GM23248 (cell line): ENCODE measurements at regions not wholly inside any gene's neighbourhood (a gene's known extent, or its start where the extent isn't known, plus 50 kb on each side); places are given as distances from the start of the nearest gene placed in this dataset.

Experiments used
- DNase-seq: peaks from one replicate; pipeline ENCODE4 v3.0.0-alpha.2; 2015
- H2AFZ ChIP-seq: fragments of 200-600 bp; sonication (generic); 2 replicates; pipeline ENCODE4 v1.6.1; 2016; ENCODE audit warnings: antibody characterized with exemption
- H3F3A ChIP-seq: fragments of 200-600 bp; sonication (generic); 2 replicates; pipeline ENCODE4 v1.6.1; 2016; ENCODE audit warnings: mild to moderate bottlenecking, antibody characterized with exemption, mixed run types; ENCODE audit not compliant: insufficient read depth
- H3K27ac ChIP-seq: fragments of 200-600 bp; sonication (generic); 2 replicates; pipeline ENCODE4 v1.5.1; 2016; ENCODE audit warnings: mild to moderate bottlenecking
- H3K27me3 ChIP-seq: fragments of 200-600 bp; sonication (generic); replicated peaks from 2 replicates; pipeline ENCODE4 v1.6.1; 2016; ENCODE audit warnings: mild to moderate bottlenecking; ENCODE audit not compliant: insufficient read depth
- H3K36me3 ChIP-seq: fragments of 200-600 bp; sonication (generic); 2 replicates; pipeline ENCODE4 v1.6.1; 2016; ENCODE audit warnings: low read depth, mild to moderate bottlenecking
- H3K4me1 ChIP-seq: fragments of 200-600 bp; sonication (generic); 2 replicates; pipeline ENCODE4 v1.6.1; 2016; ENCODE audit warnings: mild to moderate bottlenecking; ENCODE audit not compliant: insufficient read depth
- H3K4me2 ChIP-seq: fragments of 200-600 bp; sonication (generic); one replicate; pipeline ENCODE4 v1.6.1; 2016; ENCODE audit warnings: mild to moderate bottlenecking; ENCODE audit not compliant: unreplicated experiment
- H3K4me3 ChIP-seq: fragments of 200-600 bp; sonication (generic); 2 replicates; pipeline ENCODE4 v1.5.1; 2016; ENCODE audit warnings: mild to moderate bottlenecking
- H3K79me2 ChIP-seq: fragments of 200-600 bp; sonication (generic); 2 replicates; pipeline ENCODE4 v1.6.1; 2016; ENCODE audit warnings: mild to moderate bottlenecking; ENCODE audit not compliant: insufficient read depth
- H3K9ac ChIP-seq: fragments of 200-600 bp; sonication (generic); 2 replicates; pipeline ENCODE4 v1.6.1; 2016; ENCODE audit warnings: mild to moderate bottlenecking
- H3K9me2 ChIP-seq: fragments of 200-600 bp; sonication (generic); 2 replicates; pipeline ENCODE4 v1.6.1; 2016; ENCODE audit warnings: mixed run types, mild to moderate bottlenecking, moderate library complexity; ENCODE audit not compliant: insufficient read depth
- H3K9me3 ChIP-seq: fragments of 200-600 bp; sonication (generic); one replicate; pipeline ENCODE4 v1.6.1; 2017; ENCODE audit warnings: low read depth
- H4K20me1 ChIP-seq: fragments of 200-600 bp; sonication (generic); 2 replicates; pipeline ENCODE4 v1.6.0; 2016; ENCODE audit not compliant: insufficient read depth
- EZH2 ChIP-seq: fragments of 200-600 bp; sonication (generic); IDR thresholded peaks from 2 replicates; pipeline ENCODE4 v1.6.1; 2018; ENCODE audit warnings: antibody characterized with exemption, mild to moderate bottlenecking; ENCODE audit not compliant: insufficient read depth, poor library complexity, severe bottlenecking
- EZH2phosphoT487 ChIP-seq: fragments of 200-600 bp; sonication (generic); IDR thresholded peaks from 2 replicates; pipeline ENCODE4 v1.6.1; 2018; ENCODE audit warnings: antibody characterized with exemption, moderate library complexity, mild to moderate bottlenecking, low read depth; ENCODE audit not compliant: insufficient read depth
- WGBS, 2 experiments: methylation state at CpG; one replicate each; pipeline ENCODE4 v1.1.6; 2015 to 2017; ENCODE audit warnings: low lambda C conversion rate in 2 of 2, low coverage in 1 of 2; ENCODE audit errors: missing lambda C conversion rate in 2 of 2; 5-methylcytosine and 5-hydroxymethylcytosine counted together
- in situ Hi-C: fragments of 300-500 bp; cut with MboI; formaldehyde crosslinking; loops from 2 replicates; pipeline ENCODE4 v1.15.0; 2020

DNA sequence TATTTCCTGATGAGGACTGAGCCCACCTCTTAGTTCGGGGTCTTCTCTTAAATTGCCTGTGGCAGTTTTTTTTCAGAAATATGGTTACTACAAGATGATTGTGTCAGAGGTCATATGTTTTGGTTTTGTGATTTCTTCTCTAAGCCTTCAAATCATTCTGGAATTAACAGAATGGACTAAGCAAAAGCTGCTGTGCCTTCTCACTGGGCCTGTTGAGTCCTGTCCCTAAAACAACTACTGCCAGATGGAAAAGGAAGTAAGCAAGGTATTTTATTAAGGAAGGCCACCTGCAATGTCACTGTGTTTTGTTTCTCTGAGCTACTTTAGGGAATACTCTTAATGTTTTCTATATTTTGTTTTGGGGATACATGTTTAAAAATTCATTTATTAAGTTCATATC lies 470.8 kb downstream of the PCDH20 start:
- H3K27ac ChIP-seq = no peak overlapping the region
- H3K9ac ChIP-seq = no peak overlapping the region
- no peaks in the 10 kb centered on the region for H3K9me2 ChIP-seq
- H3K4me3 ChIP-seq = no peak overlapping the region
- H3K9me3 ChIP-seq = no peaks in the 10 kb centered on the region
- no peak for DNase-seq
- H3F3A ChIP-seq = no peaks in the 10 kb centered on the region
- H3K4me2 ChIP-seq = no peak overlapping the region
- 0 to 8% methylated on average over 1 of the region's 1 CpG for WGBS, 2 experiments
- in situ Hi-C loops = no loop called here
- no peak overlapping the region for H2AFZ ChIP-seq
- no peaks in the 10 kb centered on the region for H3K79me2 ChIP-seq
- no peaks in the 10 kb centered on the region for H3K27me3 ChIP-seq
- no peaks in the 10 kb centered on the region for H3K36me3 ChIP-seq
- TF ChIP-seq EZH2 = no peak
- TF ChIP-seq EZH2phosphoT487 = no peak
- H3K4me1 ChIP-seq = no peaks in the 10 kb centered on the region
- H4K20me1 ChIP-seq = no peaks in the 10 kb centered on the region

DNA sequence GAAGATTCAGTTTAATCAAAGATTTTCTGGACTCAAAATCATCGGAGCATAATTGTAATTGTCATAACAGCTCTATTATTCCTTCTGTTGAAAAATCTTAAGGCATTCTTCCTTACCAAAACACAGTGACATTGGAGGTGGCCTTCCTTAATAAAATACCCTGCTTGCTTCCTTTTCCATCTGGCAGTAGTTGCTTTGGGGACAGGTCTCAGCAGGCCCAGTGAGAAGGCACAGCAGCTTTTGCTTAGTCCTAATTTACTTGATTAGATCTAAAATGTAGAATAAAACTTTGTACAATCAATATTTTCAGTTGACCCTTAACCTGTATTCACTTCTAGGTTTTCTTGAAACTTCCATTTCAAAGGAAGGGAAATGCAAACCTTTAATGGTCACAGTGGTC lies 471.6 kb downstream of the PCDH20 start:
- 17 to 27% methylated on average over 1 of the region's 1 CpG for WGBS, 2 experiments
- no peak for TF ChIP-seq EZH2
- no peak for TF ChIP-seq EZH2phosphoT487
- Histone ChIP-seq H3K4me2 (no peak overlapping the region), H3K36me3 (no peaks in the 10 kb centered on the region), H3K4me1 (no peaks in the 10 kb centered on the region), H3K9me3 (no peaks in the 10 kb centered on the region), H3K9ac (no peak overlapping the region), H4K20me1 (no peaks in the 10 kb centered on the region), H3K9me2 (no peaks in the 10 kb centered on the region), H2AFZ (no peak overlapping the region), H3K27ac (no peak overlapping the region), H3K4me3 (no peak overlapping the region), H3F3A (no peaks in the 10 kb centered on the region), H3K79me2 (no peaks in the 10 kb centered on the region), H3K27me3 (no peaks in the 10 kb centered on the region)
- in situ Hi-C loops = no loop called here
- DNase-seq = no peak

DNA sequence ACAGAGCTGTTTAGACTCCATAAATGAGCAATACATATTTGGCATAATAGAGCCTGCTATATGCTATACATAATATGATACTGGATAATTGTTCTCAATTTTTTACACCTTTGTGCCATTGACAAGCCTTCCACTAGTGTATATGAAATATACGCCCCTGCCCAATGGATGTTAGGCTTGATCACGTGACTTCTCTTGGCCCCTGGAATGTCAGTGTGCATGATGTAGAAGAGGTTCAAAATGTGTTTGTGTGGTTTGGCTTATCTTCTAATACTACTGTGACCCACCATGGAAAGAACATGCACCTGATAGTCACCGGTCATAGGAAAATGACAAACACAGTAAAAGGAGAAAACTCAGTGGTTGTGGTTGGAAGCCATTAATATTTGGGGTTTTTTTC lies 479.4 kb downstream of the PCDH20 start:
- Histone ChIP-seq H3K79me2 (no peaks in the 10 kb centered on the region), H3K9me3 (no peaks in the 10 kb centered on the region), H3K9me2 (no peaks in the 10 kb centered on the region), H3K4me1 (no peaks in the 10 kb centered on the region), H4K20me1 (no peaks in the 10 kb centered on the region), H3K9ac (no peak overlapping the region), H2AFZ (no peak overlapping the region), H3K4me2 (no peak overlapping the region), H3K36me3 (no peaks in the 10 kb centered on the region), H3F3A (no peaks in the 10 kb centered on the region), H3K4me3 (no peak overlapping the region), H3K27me3 (no peaks in the 10 kb centered on the region), H3K27ac (no peak overlapping the region)
- in situ Hi-C loops = no loop called here
- WGBS, 2 experiments = 26 to 27% methylated on average over 3 of the region's 3 CpGs
- no peak for DNase-seq
- no peak for TF ChIP-seq EZH2phosphoT487
- TF ChIP-seq EZH2 = no peak

DNA sequence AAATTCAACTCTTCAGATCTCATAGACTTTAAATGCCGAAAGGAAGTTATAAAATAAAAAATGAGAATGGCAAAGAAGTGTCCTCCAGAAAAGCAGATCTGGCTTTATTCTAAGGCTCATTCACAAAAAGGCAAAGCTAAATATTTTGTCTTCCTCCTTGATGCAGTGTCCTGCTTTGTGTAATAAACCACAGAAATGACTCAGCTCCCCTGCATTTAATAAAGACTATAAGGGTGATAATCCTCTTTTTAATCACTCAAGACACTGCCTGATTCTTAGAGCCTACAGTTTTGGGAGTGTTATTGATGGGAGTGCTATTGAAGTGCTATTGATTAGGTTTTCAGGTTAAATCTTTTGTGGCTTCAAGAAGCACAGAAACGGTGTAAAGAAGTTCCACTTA lies 482.0 kb downstream of the PCDH20 start:
- H3K4me2 ChIP-seq = no peak overlapping the region
- TF ChIP-seq EZH2phosphoT487 (no peak), EZH2 (no peak)
- H4K20me1 ChIP-seq = no peaks in the 10 kb centered on the region
- H3K4me3 ChIP-seq = no peak overlapping the region
- H2AFZ ChIP-seq = no peak overlapping the region
- H3K27ac ChIP-seq = no peak overlapping the region
- H3K36me3 ChIP-seq = no peaks in the 10 kb centered on the region
- no peaks in the 10 kb centered on the region for H3F3A ChIP-seq
- in situ Hi-C loops = no loop called here
- no peaks in the 10 kb centered on the region for H3K9me3 ChIP-seq
- no peaks in the 10 kb centered on the region for H3K79me2 ChIP-seq
- no peaks in the 10 kb centered on the region for H3K4me1 ChIP-seq
- H3K9me2 ChIP-seq = no peaks in the 10 kb centered on the region
- no peaks in the 10 kb centered on the region for H3K27me3 ChIP-seq
- no peak for DNase-seq
- no peak overlapping the region for H3K9ac ChIP-seq
- WGBS, 2 experiments = 19 to 20% methylated on average over 2 of the region's 2 CpGs

DNA sequence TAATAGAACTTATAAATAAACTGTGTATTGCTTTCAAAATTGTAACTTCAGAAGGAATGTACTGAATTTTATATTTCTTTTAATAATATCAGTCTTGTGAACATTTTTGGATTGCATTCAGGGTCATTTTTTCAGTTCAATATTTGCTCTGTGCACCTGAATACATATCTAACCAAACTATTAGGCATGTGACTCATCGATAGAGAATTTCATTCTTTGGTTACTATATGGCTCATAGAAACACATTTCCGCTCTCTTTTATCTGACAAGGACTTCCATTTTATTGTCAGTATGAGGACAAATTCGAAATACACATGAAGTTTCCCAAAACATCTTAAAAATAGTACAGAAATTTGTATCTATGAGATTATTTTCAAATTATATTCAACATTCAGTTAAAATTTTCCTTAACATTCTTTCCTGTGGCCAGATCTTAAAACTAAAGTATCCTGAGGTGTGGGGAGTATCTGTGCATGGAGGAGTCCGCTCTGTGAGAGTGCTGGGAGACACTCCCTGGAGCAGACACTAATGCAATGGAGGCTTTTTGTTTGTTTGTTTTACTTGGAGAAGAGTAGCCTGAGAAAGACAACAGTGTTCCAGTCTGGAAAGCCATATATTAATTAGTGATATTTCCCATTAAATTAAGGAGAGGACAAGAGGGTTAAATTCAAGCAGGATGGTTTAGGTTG lies 483.6 kb downstream of the PCDH20 start:
- Histone ChIP-seq H3K9me2 (no peaks in the 10 kb centered on the region), H3K9me3 (no peaks in the 10 kb centered on the region), H3K4me3 (no peak overlapping the region), H3F3A (no peaks in the 10 kb centered on the region), H3K4me1 (no peaks in the 10 kb centered on the region), H2AFZ (no peak overlapping the region), H3K27me3 (no peaks in the 10 kb centered on the region), H3K27ac (no peak overlapping the region), H4K20me1 (no peaks in the 10 kb centered on the region), H3K4me2 (no peak overlapping the region), H3K79me2 (no peaks in the 10 kb centered on the region), H3K9ac (no peak overlapping the region), H3K36me3 (no peaks in the 10 kb centered on the region)
- TF ChIP-seq EZH2 = no peak
- no peak for TF ChIP-seq EZH2phosphoT487
- WGBS, 2 experiments = 18 to 23% methylated on average over 4 of the region's 4 CpGs
- in situ Hi-C loops = no loop called here
- no peak for DNase-seq
